H9 (cell line): ENCODE measurements at regions not wholly inside any gene's neighbourhood (a gene's known extent, or its start where the extent isn't known, plus 50 kb on each side); places are given as distances from the start of the nearest gene placed in this dataset.

ENCODE experiments used
- DNase-seq: peaks from one replicate; pipeline ENCODE4 v3.0.0-alpha.2; 2017
- H2AFZ ChIP-seq: one replicate; pipeline ENCODE4 v1.6.1; 2013; ENCODE audit warnings: mild to moderate bottlenecking, low read length, control low read depth, moderate library complexity
- H2AK5ac ChIP-seq: 2 replicates; pipeline ENCODE4 v1.6.1; 2013; ENCODE audit warnings: low read length, control low read depth, mixed read lengths; ENCODE audit not compliant: insufficient read length
- H2BK120ac ChIP-seq: one replicate; pipeline ENCODE4 v1.6.1; 2013; ENCODE audit warnings: low read depth, mild to moderate bottlenecking, low read length, control low read depth, inconsistent platforms; ENCODE audit not compliant: poor library complexity, severe bottlenecking
- H2BK12ac ChIP-seq: 2 replicates; pipeline ENCODE4 v1.6.1; 2013; ENCODE audit warnings: low read length, control low read depth, mixed read lengths, low read depth; ENCODE audit not compliant: insufficient read length
- H2BK15ac ChIP-seq: 2 replicates; pipeline ENCODE4 v1.6.1; 2013; ENCODE audit warnings: low read depth, low read length, control low read depth
- H2BK20ac ChIP-seq: one replicate; pipeline ENCODE4 v1.6.1; 2013; ENCODE audit warnings: low read depth, mild to moderate bottlenecking, low read length, control low read depth, inconsistent platforms; ENCODE audit not compliant: poor library complexity, severe bottlenecking
- H2BK5ac ChIP-seq: 2 replicates; pipeline ENCODE4 v1.6.1; 2013; ENCODE audit warnings: low read length, control low read depth, mixed read lengths; ENCODE audit not compliant: insufficient read length
- H3K14ac ChIP-seq: 2 replicates; pipeline ENCODE4 v1.6.1; 2013; ENCODE audit warnings: low read length, control low read depth; ENCODE audit not compliant: insufficient read depth
- H3K18ac ChIP-seq: 2 replicates; pipeline ENCODE4 v1.6.1; 2013; ENCODE audit warnings: low read depth, mild to moderate bottlenecking, mixed read lengths, low read length, control low read depth; ENCODE audit not compliant: insufficient read length
- H3K23ac ChIP-seq: 2 replicates; pipeline ENCODE4 v1.6.1; 2013; ENCODE audit warnings: low read length, control low read depth, mixed read lengths, low read depth; ENCODE audit not compliant: insufficient read length
- H3K23me2 ChIP-seq: 2 replicates; pipeline ENCODE4 v1.6.1; 2013; ENCODE audit warnings: low read depth, mild to moderate bottlenecking, mixed read lengths, low read length, control low read depth; ENCODE audit not compliant: insufficient read length, poor library complexity, severe bottlenecking
- H3K27ac ChIP-seq: 2 replicates; pipeline ENCODE4 v1.5.1; 2013; ENCODE audit warnings: low read length, control low read depth, mixed read lengths, low read depth; ENCODE audit not compliant: insufficient read length
- H3K27me3 ChIP-seq: 2 replicates; pipeline ENCODE4 v1.6.1; 2013; ENCODE audit warnings: low read length, control low read depth, inconsistent platforms; ENCODE audit not compliant: insufficient read depth
- H3K4ac ChIP-seq: 2 replicates; pipeline ENCODE4 v1.6.1; 2013; ENCODE audit warnings: low read depth, mild to moderate bottlenecking, control low read depth, inconsistent platforms, low read length, moderate library complexity
- H3K4me1 ChIP-seq: 2 replicates; pipeline ENCODE4 v1.6.1; 2013; ENCODE audit warnings: low read length, control low read depth, inconsistent platforms; ENCODE audit not compliant: insufficient read depth
- H3K4me2 ChIP-seq: 2 replicates; pipeline ENCODE4 v1.6.1; 2013; ENCODE audit warnings: low read length, control low read depth, mixed read lengths; ENCODE audit not compliant: insufficient read length, insufficient read depth
- H3K56ac ChIP-seq: 2 replicates; pipeline ENCODE4 v1.6.1; 2013; ENCODE audit warnings: low read depth, mild to moderate bottlenecking, mixed read lengths, low read length, control low read depth; ENCODE audit not compliant: insufficient read length
- H3K79me1 ChIP-seq: 2 replicates; pipeline ENCODE4 v1.6.1; 2013; ENCODE audit warnings: low read depth, mild to moderate bottlenecking, moderate library complexity, low read length, control low read depth, inconsistent platforms; ENCODE audit not compliant: insufficient read depth, poor library complexity, severe bottlenecking
- H3K79me2 ChIP-seq: 2 replicates; pipeline ENCODE4 v1.6.1; 2013; ENCODE audit warnings: low read length, control low read depth, inconsistent platforms; ENCODE audit not compliant: insufficient read depth
- H3K9ac ChIP-seq: 2 replicates; pipeline ENCODE4 v1.6.1; 2013; ENCODE audit warnings: low read length, control low read depth, mixed read lengths; ENCODE audit not compliant: insufficient read length; ENCODE audit errors: extremely low read depth
- H3K9me3 ChIP-seq: one replicate; pipeline ENCODE4 v1.6.1; 2013; ENCODE audit warnings: low read depth, low read length, inconsistent platforms; ENCODE audit not compliant: control insufficient read depth
- H3T11ph ChIP-seq: one replicate; pipeline ENCODE4 v1.6.1; 2013; ENCODE audit warnings: mild to moderate bottlenecking, low read length, control low read depth, inconsistent platforms
- H4K20me1 ChIP-seq: one replicate; pipeline ENCODE4 v1.6.1; 2013; ENCODE audit not compliant: control insufficient read depth, insufficient read length, insufficient read depth
- H4K5ac ChIP-seq: 2 replicates; pipeline ENCODE4 v1.6.1; 2013; ENCODE audit warnings: low read depth, mild to moderate bottlenecking, mixed read lengths, low read length, control low read depth; ENCODE audit not compliant: insufficient read length
- H4K8ac ChIP-seq: replicated peaks from 2 replicates; pipeline ENCODE4 v1.6.1; 2013; ENCODE audit warnings: low read length, control low read depth, mixed read lengths, low read depth; ENCODE audit not compliant: insufficient read length
- H4K91ac ChIP-seq: 2 replicates; pipeline ENCODE4 v1.6.1; 2013; ENCODE audit warnings: low read depth, mild to moderate bottlenecking, moderate library complexity, mixed read lengths, low read length, control low read depth; ENCODE audit not compliant: insufficient read length
- H3K27ac Mint-ChIP-seq, 3 experiments: 2 replicates in 2 of 3; 3 replicates in 1 of 3; pipeline ENCODE4 v1.8.0; 2020 to 2021; ENCODE audit warnings: mixed read lengths in 3 of 3, mild to moderate bottlenecking in 1 of 3, moderate library complexity in 1 of 3
- H3K27me3 Mint-ChIP-seq: 2 replicates; pipeline ENCODE4 v1.8.0; 2021; ENCODE audit warnings: low read depth, mild to moderate bottlenecking, moderate library complexity, mixed read lengths
- H3K36me3 Mint-ChIP-seq, 3 experiments: 2 replicates in 2 of 3; 3 replicates in 1 of 3; pipeline ENCODE4 v1.8.0; 2020 to 2021; ENCODE audit warnings: low read depth in 3 of 3, mixed read lengths in 3 of 3; ENCODE audit not compliant: insufficient read depth in 1 of 3
- H3K4me1 Mint-ChIP-seq, 2 experiments: 2 replicates each; pipeline ENCODE4 v1.8.0; 2020; ENCODE audit warnings: mixed read lengths in 2 of 2
- H3K4me3 Mint-ChIP-seq, 2 experiments: 2 replicates in 1 of 2; 3 replicates in 1 of 2; pipeline ENCODE4 v1.8.0; 2020 to 2021; ENCODE audit warnings: mild to moderate bottlenecking in 2 of 2, mixed read lengths in 2 of 2, moderate library complexity in 1 of 2
- H3K9me3 Mint-ChIP-seq, 2 experiments: 2 replicates in 1 of 2; 3 replicates in 1 of 2; pipeline ENCODE4 v1.8.0; 2020; ENCODE audit warnings: mild to moderate bottlenecking in 2 of 2, mixed read lengths in 2 of 2, moderate library complexity in 1 of 2
- CTCF ChIP-seq: fragments of 200-600 bp; sonication (generic); conservative IDR thresholded peaks from 3 replicates; pipeline ENCODE4 v1.8.0; 2021; ENCODE audit warnings: antibody characterized with exemption, mild to moderate bottlenecking

- no peak overlapping the region for H3K4me2 ChIP-seq
- no peak for TF ChIP-seq CTCF
- no peak overlapping the region for H3K56ac ChIP-seq
- Mint-ChIP-seq H3K4me1 (peaks cover 14 to 17% of the 10 kb centered on the region in 2 experiments), H3K27me3 (peaks cover 17% of the 10 kb centered on the region), H3K36me3 (peaks cover 0 to 2% (median 0%) of the 10 kb centered on the region in 3 experiments; a peak in 1 of 7 replicates), H3K9me3 (peaks cover 2 to 7% of the 10 kb centered on the region in 2 experiments; a peak in 2 of 5 replicates), H3K4me3 (no peak overlapping the region), H3K27ac (no peak overlapping the region)
- no peak overlapping the region for H3K18ac ChIP-seq
- H3K27ac ChIP-seq, result no peak overlapping the region
- H3K23ac ChIP-seq, result no peak overlapping the region
- H2BK15ac ChIP-seq, result no peak overlapping the region
- no peak overlapping the region for H4K8ac ChIP-seq
- H3K14ac ChIP-seq, result no peak overlapping the region
- H2BK5ac ChIP-seq, result no peak overlapping the region
- H2BK20ac ChIP-seq, result no peak overlapping the region
- no peaks in the 10 kb centered on the region for H3K9me3 ChIP-seq
- H3K79me1 ChIP-seq, result no peaks in the 10 kb centered on the region
- no peak overlapping the region for H3K4ac ChIP-seq
- no peaks in the 10 kb centered on the region for H4K20me1 ChIP-seq
- H3T11ph ChIP-seq, result no peak overlapping the region
- H3K23me2 ChIP-seq, result no peaks in the 10 kb centered on the region
- H2AFZ ChIP-seq, result no peak overlapping the region
- no peak overlapping the region for H4K5ac ChIP-seq
- H2AK5ac ChIP-seq, result no peak overlapping the region
- no peaks in the 10 kb centered on the region for H3K27me3 ChIP-seq
- no peak overlapping the region for H3K9ac ChIP-seq
- H3K79me2 ChIP-seq, result no peaks in the 10 kb centered on the region
- H3K4me1 ChIP-seq, result no peaks in the 10 kb centered on the region; the same call in 1 of the 2 replicates
- no peak overlapping the region for H2BK120ac ChIP-seq
- no peak overlapping the region for H2BK12ac ChIP-seq
- DNase-seq, result no peak
- no peak overlapping the region for H4K91ac ChIP-seq
Measured at GRCh38 chr6:40968620-40969164, 70.3 kb downstream of the UNC5CL start.
